Adrenal gland (tissue), 5 donors: ENCODE measurements at regions not wholly inside any gene's neighbourhood (a gene's known extent, or its start where the extent isn't known, plus 50 kb on each side); places are given as distances from the start of the nearest gene placed in this dataset.

Experiments used
- CTCF ChIP-seq, 6 experiments: fragments of 450-650 bp in 4 of 6; fragments of 200-600 bp in 2 of 6; sonication (generic) in 1 of 6; IDR thresholded peaks; 1 replicate in 5 of 6; 2 replicates in 1 of 6; pipeline versions ENCODE4 v1.5.1 to v1.8.0; 2016 to 2021; ENCODE audit warnings: antibody characterized with exemption in 6 of 6, mild to moderate bottlenecking in 2 of 6, moderate library complexity in 1 of 6
- POLR2A ChIP-seq, 2 donors: fragments of 450-650 bp; IDR thresholded peaks; one replicate each; pipeline ENCODE4 v1.6.1; 2017; ENCODE audit warnings: antibody characterized with exemption in 2 of 2, mild to moderate bottlenecking in 2 of 2, moderate library complexity in 1 of 2
- donor health status: DM: no; HTN: no; CAD: no.

GRCh38 chrX:129230850-129231512 is 292.3 kb downstream of the SMARCA1 start:
- TF ChIP-seq CTCF (IDR thresholded peaks at IDR 0.05): no peak
- no peak for TF ChIP-seq POLR2A (IDR thresholded peaks at IDR 0.05)
